Ectodermal cell (in vitro differentiated cells): ENCODE measurements at regions not wholly inside any gene's neighbourhood (a gene's known extent, or its start where the extent isn't known, plus 50 kb on each side); places are given as distances from the start of the nearest gene placed in this dataset.
"Not testable (repeated sequence)": the region's sequence is repeated elsewhere in the genome, so short reads cannot be mapped to it uniquely, and the experiment has no call there.

Experiments used
- H3K27ac ChIP-seq: 2 replicates; pipeline ENCODE4 v1.7.0; 2013; ENCODE audit warnings: mild to moderate bottlenecking, low read depth, low read length; ENCODE audit not compliant: insufficient read depth, poor library complexity, severe bottlenecking
- H3K27me3 ChIP-seq: 2 replicates; pipeline ENCODE4 v1.7.0; 2013; ENCODE audit warnings: mild to moderate bottlenecking, low read length; ENCODE audit not compliant: insufficient read depth, control insufficient read depth, poor library complexity, severe bottlenecking
- H3K36me3 ChIP-seq: one replicate; pipeline ENCODE4 v1.7.0; 2013; ENCODE audit warnings: low read length; ENCODE audit not compliant: control insufficient read depth, insufficient read depth
- H3K4me1 ChIP-seq: one replicate; pipeline ENCODE4 v1.7.0; 2013; ENCODE audit warnings: low read length; ENCODE audit not compliant: control insufficient read depth, insufficient read depth
- H3K4me3 ChIP-seq: 2 replicates; pipeline ENCODE4 v1.7.0; 2013; ENCODE audit warnings: low read depth, low read length, control low read depth; ENCODE audit not compliant: insufficient read depth
- H3K9me3 ChIP-seq: 2 replicates; pipeline ENCODE4 v1.7.0; 2013; ENCODE audit warnings: mild to moderate bottlenecking, low read length, moderate library complexity; ENCODE audit not compliant: control insufficient read depth
- WGBS, 2 experiments: methylation state at CpG; one replicate each; pipeline ENCODE4 v1.1.7; 2013; ENCODE audit warnings: missing lambda C conversion rate in 2 of 2; 5-methylcytosine and 5-hydroxymethylcytosine counted together

- Histone ChIP-seq H3K9me3 (no peaks in the 10 kb centered on the region), H3K27me3 (no peaks in the 10 kb centered on the region), H3K36me3 (no peaks in the 10 kb centered on the region), H3K4me1 (no peaks in the 10 kb centered on the region), H3K27ac (no peak overlapping the region), H3K4me3 (no peak overlapping the region)
- WGBS, 2 experiments = 100% methylated on average over 1 of the region's 1 CpG
Observed at GRCh38 chr2:146561996-146562395, 1282.8 kb upstream of the ACVR2A start.

- 93 to 96% methylated on average over 6 of the region's 6 CpGs for WGBS, 2 experiments
- Histone ChIP-seq H3K4me1 (peaks cover 3% of the 10 kb centered on the region), H3K27ac (no peak overlapping the region), H3K27me3 (no peaks in the 10 kb centered on the region), H3K9me3 (no peaks in the 10 kb centered on the region), H3K4me3 (no peak overlapping the region), H3K36me3 (no peaks in the 10 kb centered on the region)
Observed at GRCh38 chr2:146547236-146547635, 1297.6 kb upstream of the ACVR2A start.

GRCh38 chr2:146544701-146545100, 1300.1 kb upstream of the ACVR2A start:
- H3K9me3 ChIP-seq = no peaks in the 10 kb centered on the region
- 95 to 96% methylated on average over 5 of the region's 5 CpGs for WGBS, 2 experiments
- H3K36me3 ChIP-seq = no peaks in the 10 kb centered on the region
- peaks cover 8% of the 10 kb centered on the region for H3K4me1 ChIP-seq
- no peak overlapping the region for H3K4me3 ChIP-seq
- H3K27ac ChIP-seq = no peak overlapping the region
- H3K27me3 ChIP-seq = no peaks in the 10 kb centered on the region

- 95 to 100% methylated on average over 1 of the region's 1 CpG for WGBS, 2 experiments
- Histone ChIP-seq H3K4me1 (peaks cover 8% of the 10 kb centered on the region), H3K27me3 (no peaks in the 10 kb centered on the region), H3K36me3 (no peaks in the 10 kb centered on the region), H3K27ac (no peak overlapping the region), H3K4me3 (no peak overlapping the region), H3K9me3 (no peaks in the 10 kb centered on the region)
Observed at GRCh38 chr2:146541896-146542295, 1302.9 kb upstream of the ACVR2A start.

GRCh38 chr2:146540271-146540932, 1304.4 kb upstream of the ACVR2A start:
- H3K27ac ChIP-seq = peak overlapping the region; percentile 85
- no peak overlapping the region for H3K4me3 ChIP-seq
- H3K9me3 ChIP-seq = no peaks in the 10 kb centered on the region
- no peaks in the 10 kb centered on the region for H3K36me3 ChIP-seq
- 0% methylated on average over 2 to 3 of the region's 3 CpGs for WGBS, 2 experiments
- peaks cover 8% of the 10 kb centered on the region for H3K4me1 ChIP-seq
- no peaks in the 10 kb centered on the region for H3K27me3 ChIP-seq

- not testable (repeated sequence) for H3K9me3 ChIP-seq, H3K36me3 ChIP-seq, H3K27ac ChIP-seq, H3K4me3 ChIP-seq, H3K4me1 ChIP-seq, H3K27me3 ChIP-seq
- WGBS, 2 experiments = 6 to 19% methylated on average over 4 of the region's 5 CpGs
Observed at GRCh38 chr2:146539739-146540138, 1305.1 kb upstream of the ACVR2A start.

- H3K9me3 ChIP-seq = no peaks in the 10 kb centered on the region
- H3K36me3 ChIP-seq = no peaks in the 10 kb centered on the region
- H3K27ac ChIP-seq = no peak overlapping the region
- H3K4me3 ChIP-seq = no peak overlapping the region
- peaks cover 8% of the 10 kb centered on the region for H3K4me1 ChIP-seq
- no peaks in the 10 kb centered on the region for H3K27me3 ChIP-seq
- WGBS, 2 experiments = 95 to 100% methylated on average over 2 of the region's 2 CpGs
Observed at GRCh38 chr2:146537477-146537876, 1307.4 kb upstream of the ACVR2A start.

GRCh38 chr2:146532509-146533147, 1312.2 kb upstream of the ACVR2A start:
- Histone ChIP-seq H3K27ac (no peak overlapping the region), H3K4me1 (no peaks in the 10 kb centered on the region), H3K36me3 (no peaks in the 10 kb centered on the region), H3K4me3 (no peak overlapping the region), H3K27me3 (no peaks in the 10 kb centered on the region), H3K9me3 (no peaks in the 10 kb centered on the region)
- WGBS, 2 experiments = 98 to 100% methylated on average over 1 to 2 of the region's 3 CpGs

- 92 to 97% methylated on average over 2 of the region's 3 CpGs for WGBS, 2 experiments
- no peaks in the 10 kb centered on the region for H3K27me3 ChIP-seq
- no peaks in the 10 kb centered on the region for H3K4me1 ChIP-seq
- H3K36me3 ChIP-seq = no peaks in the 10 kb centered on the region
- no peak overlapping the region for H3K27ac ChIP-seq
- H3K9me3 ChIP-seq = no peaks in the 10 kb centered on the region
- H3K4me3 ChIP-seq = no peak overlapping the region
Observed at GRCh38 chr2:146532009-146532408, 1312.8 kb upstream of the ACVR2A start.

- Histone ChIP-seq H3K4me3 (no peak overlapping the region), H3K9me3 (no peaks in the 10 kb centered on the region), H3K36me3 (no peaks in the 10 kb centered on the region), H3K27me3 (no peaks in the 10 kb centered on the region), H3K27ac (no peak overlapping the region), H3K4me1 (no peaks in the 10 kb centered on the region)
Observed at GRCh38 chr2:146530886-146531285, 1313.9 kb upstream of the ACVR2A start.
